Head of caudate nucleus (tissue), 42 donors: ENCODE measurements at regions not wholly inside any gene's neighbourhood (a gene's known extent, or its start where the extent isn't known, plus 50 kb on each side); places are given as distances from the start of the nearest gene placed in this dataset.

ENCODE experiments used
- DNase-seq, 42 donors: peaks; one replicate each; pipeline versions ENCODE4 v3.0.0 to v3.0.0-alpha.2; 2020 to 2021; ENCODE audit warnings: mixed read lengths in 7 of 42
- intact Hi-C: fragments of 100-400 bp; cut with DNase I; formaldehyde crosslinking; loops from one replicate; pipeline ENCODE4 v1.15.0; 2022

DNA sequence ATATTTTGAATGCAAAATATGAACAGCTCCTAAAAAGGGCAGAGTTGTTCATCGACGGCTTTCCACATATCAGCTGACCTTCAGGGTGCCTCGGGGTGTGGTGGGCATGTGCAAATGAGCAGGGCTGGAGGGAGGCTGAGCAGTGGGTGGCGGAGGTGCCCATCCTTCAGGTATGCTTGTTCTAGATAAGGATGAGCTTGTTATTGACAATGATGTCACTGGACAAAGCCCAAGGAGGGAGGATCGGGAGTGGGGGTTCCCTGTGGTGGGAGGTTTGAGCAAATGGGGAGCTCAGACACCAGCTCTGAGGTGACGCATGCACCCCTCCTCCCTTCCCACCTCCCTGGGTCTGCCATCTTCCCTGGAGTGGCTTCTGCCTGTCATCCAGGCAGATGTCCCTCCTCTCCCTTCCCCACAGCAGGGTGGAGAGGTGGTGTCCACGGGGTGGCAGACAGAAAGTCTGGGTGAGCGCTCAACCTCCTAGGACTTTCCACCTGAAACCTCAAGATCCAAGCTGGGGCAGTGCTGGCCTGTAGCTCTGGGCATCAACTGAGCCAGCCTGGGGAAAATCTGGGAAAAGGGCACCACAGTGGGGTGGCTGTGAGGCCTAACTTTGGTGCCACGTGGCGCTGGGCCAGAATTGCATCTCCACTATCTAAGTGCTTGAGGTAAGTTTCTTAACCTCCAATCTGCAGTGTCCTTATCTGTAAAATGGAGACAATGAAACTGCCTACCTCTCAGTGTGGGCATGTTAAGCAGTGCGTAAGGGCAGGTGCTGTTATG is 106.3 kb upstream of the THY1 start:
- intact Hi-C loops = no loop called here

DNA sequence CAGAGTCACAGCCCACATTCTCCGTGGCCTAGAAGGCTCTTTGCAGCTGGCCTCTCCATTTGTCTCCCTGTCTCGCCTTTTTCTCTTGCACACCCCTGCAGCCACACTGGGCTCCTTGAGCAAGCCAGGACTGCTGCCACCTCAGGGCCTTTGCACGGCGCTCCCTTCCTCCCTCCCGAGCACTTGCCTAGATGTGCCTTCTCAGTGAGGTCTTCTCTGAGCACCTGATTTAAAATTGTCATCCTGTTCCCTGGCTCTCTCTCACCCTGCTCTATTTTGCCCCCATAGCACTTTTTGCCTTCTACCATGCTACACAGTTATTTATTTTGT is 102.9 kb upstream of the THY1 start:
- no peak for DNase-seq
- intact Hi-C loops = no loop called here

More for the DNA sequence above, 106.3 kb upstream of the THY1 start:
- peak in 3 of 42 donors; percentile 5 to 31 (median 19) for DNase-seq

DNA sequence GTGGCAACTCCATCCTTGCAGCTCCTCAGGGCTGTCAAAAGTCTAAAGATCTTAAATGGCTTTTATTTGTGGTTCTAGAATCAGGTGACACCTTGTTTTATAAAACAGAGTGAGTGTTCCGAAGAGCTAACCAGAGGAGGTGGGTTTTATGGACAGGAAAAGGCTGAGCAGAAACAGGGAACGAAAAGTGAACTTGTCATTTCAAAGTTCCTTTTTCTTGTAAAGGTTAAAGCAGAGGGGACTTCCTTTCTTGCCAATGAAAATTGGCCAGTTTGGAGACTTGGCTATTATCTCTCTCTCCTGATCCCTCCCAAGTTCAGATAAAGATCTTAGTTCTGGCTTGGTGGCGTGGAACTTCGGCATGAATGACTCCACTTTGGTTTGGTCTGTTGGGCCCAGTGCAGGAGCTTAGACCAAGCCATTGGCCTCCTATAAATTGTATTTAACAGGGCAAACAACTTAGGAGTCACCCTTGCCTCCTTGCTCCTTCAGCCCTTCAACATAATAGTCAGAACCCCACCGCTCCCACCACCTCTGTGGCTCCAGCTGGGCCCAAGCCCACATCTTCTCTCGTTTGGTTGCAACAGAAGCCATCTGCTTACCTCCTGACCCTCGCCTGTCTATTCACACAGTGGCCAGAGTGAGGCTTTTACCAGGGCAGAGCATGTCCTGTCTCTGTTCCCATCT is 102.4 kb upstream of the THY1 start:
- no peak for DNase-seq
- intact Hi-C loops = no loop called here

DNA sequence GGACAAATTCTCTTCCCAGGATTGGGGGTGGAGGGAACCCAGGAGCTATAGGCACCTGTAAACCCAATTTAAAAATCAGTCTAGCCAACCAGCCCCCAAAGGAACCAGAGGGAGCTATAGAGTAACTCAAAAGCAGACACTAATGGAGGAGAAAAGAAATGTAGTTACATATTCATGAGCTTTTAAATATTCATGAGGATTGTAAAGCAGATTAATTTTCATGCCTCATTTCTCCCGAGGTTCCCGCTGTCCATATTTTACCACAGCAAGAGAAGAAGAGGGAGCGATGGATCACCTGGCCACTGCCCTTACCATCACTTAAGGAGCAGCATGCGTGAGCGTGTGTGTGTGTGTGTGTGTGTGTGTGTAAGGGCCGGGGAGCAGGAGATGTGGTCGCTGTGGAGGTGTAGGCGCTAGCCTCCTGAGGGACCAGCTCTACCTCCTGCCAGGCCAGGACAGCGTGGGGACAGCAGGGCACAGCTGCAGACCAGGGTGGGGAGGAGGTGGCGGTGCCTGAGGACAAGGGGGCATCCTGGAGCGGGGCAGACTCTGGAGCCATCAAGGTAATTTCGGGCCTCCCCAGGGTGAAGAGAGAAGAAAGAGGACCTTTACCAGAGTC is 100.7 kb upstream of the THY1 start:
- intact Hi-C loops = no loop called here
- no peak for DNase-seq

DNA sequence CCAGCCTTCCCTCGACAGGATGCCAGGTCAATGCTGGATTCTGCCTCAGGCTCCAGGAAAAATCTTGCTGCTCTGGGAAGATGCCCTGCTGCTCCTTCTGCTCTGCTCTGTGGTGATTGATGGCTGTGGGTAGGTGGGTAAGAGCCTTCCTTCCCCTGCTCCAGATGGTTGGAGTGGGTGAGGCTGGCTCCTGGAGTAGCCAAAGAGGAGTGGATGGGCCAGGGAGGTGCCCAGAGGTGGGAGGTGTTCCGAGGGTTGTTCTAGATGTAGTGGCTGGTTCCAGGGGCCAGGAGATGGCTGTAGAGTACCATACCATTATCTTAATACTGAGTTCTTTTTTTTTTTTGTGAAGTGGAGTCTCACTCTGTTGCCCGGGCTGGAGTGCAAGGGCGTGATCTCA is 99.6 kb upstream of the THY1 start:
- DNase-seq = no peak

DNA sequence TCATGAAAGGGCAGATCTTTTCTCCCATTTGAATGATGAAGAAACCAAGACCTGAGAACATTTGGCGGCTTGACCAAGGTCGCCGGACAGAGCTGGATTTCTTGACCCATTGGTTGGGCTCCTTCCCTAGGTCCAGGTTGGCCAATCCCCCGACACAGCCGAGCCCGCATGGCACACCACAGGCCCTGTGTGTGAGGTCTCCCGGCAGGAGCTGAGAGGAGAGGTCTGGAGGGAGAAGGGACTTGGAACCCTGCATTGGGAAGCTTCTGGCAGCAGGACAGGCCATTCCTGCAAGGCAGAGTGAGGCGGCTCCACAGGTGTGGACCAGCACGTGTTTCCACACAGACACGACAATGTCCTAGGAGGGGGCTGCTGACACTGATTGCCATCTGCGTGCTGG is 98.6 kb upstream of the THY1 start:
- intact Hi-C loops = no loop called here

More for the DNA sequence above, 99.6 kb upstream of the THY1 start:
- intact Hi-C loops = no loop called here

DNA sequence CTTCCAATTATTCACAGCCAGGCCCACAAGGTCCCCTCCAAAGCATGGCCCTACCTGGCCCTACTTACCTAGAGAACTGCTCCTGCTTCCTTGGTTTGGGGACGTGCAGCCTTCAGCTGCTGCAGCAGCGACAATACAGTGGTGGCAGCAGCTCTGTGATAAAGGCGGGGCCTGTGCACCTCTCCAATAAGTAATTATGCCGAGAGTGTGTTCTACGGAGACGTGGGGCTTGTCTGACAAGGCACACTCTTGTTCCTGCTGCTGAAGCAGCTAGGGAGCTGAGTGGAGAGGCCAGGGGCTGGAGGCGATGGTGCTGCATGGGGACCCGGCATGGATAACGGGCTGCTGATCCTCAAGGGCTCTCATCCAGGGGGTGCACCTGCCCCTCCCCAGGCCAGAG is 98.0 kb upstream of the THY1 start:
- peak in 31 of 42 donors; percentile 10 to 84 (median 42) for DNase-seq
- intact Hi-C loops = no loop called here

More for the DNA sequence above, 98.6 kb upstream of the THY1 start:
- no peak for DNase-seq

DNA sequence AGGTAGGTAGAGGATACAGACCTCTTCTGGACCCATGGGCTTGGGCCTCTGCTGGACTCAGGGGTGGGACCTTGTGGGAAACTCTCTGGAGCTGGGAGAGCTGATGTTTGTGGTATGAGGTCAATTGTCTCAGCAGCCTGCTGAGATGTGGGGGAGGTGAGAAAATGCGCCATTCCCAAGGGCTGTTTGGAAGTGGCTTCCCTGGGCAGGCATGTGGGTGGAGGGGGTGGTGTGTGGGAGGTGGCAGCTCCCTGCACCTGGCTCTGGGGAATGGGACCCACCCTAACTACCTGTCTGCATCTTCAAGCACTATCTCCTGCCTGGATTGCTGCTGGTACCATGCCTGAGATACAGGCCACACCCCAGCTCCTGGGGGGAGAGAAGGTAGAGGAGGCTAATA is 97.4 kb upstream of the THY1 start:
- intact Hi-C loops = no loop called here
- no peak for DNase-seq

DNA sequence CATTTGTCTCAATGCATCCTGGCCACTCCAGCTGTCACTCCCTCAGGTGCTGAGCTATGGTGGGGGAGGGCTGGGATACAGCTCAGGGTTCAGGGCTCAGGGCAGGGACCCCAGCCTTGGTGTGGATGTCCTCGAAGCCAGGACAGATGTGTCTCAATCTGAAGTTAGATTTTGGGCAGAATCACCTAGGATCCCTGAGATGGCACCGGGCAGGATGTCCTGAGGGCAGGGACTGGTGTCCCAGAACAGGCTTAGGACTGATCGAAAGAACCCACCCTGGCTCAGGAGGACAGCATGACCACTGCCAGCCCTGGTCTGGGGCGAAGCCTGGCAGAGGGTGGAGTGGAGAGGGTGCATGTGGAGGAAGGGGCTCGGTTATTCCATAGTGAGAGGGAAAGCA is 96.8 kb upstream of the THY1 start:
- no peak for DNase-seq
- intact Hi-C loops = no loop called here

DNA sequence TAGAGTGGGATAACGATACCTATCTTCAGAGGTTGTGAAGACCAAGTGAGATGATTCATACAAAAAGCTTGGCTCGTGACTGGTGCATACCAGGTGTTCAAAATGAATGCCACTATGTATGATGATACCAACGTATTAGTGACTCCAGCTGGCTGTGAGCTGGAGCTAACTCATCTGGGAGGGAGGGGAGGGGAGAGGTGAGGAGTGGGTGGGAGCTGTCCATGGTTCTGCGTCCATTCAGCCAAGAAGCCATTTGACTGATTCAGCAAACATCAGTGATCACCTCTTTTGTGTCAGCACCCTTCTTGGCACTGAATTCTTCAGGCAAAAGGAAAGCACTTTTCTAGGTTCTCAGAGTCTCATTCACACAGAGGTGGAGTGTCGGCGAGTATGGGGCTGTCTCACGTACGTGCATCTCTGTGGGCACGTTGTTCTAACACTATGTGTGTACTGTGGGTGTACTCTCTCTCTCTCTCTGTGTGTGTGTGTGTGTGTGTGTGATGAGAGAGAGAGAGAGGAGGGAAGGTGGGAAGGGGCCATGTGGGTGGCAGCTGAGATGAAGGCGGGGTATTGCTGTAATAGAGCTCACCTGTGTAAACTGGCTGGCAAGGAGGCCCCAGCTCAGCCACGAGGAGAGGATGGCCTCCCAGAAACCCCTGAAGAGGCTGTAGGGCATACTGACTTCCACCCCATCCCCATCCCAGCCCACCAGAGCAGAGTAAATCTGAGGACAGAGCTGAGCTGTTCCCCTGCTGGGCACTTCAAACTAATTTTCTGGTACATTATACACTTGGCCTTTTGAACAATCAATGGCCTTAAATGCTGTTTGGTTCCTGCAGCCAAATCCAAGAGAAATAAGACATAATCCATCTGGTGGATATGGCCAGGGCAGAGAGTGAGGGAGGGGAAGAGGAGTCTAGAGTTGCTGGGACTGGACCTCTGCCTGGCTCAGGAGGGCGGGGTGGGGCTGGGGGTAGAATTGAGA is 96.1 kb upstream of the THY1 start:
- peak in 1 of 42 donors; percentile 11 for DNase-seq

DNA sequence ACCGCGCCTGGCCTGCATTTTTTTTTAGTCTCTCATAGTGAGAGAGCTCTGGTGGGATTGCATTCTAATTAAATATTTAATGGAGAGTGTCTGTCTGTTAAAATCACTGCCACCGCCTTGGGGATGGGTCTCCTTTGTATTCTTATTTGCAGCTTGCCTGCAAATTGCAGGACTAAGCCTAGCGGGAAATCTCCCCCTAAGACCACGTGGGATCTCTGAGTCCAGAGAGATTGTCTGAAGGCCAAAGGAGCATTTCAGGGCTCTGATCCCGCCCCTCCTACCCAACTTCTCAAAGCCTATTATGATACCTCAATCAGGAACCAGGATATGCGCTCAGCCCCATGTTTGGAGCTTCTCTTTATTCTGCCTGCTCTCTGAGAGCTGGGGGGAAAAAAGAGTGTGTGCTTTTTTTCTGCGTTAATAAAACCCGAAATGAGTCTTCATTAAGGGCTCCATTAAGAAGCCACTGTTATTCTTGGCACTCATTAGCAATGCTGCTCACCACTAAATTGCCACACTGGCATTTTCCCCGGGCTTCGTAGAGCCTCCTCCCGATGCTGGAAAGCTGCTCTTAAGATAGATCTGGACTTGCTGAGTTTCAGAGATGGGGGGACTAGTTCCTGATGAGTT is 92.9 kb upstream of the THY1 start:
- intact Hi-C loops = no loop called here
- DNase-seq = peak in 2 of 42 donors; percentile 21 to 44

More for the DNA sequence above, 96.1 kb upstream of the THY1 start:
- intact Hi-C loops = no loop called here

DNA sequence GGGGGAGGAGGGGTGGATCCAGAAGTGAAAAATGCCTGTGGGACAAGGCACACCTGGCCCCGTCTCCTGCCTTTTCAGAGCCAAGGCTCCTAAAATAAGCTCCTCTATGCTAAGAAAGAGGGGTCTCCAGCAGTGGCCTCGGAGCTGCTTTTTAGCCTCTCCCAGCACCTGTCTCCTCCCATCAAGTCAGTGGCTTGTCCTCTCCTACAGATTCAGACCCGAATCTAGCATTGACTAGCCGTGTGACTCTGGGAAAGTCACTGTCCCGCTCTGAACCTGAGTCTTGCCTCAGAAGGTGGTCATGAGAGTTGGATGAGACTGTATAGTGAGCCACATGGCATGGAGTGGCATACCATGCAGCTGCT is 90.8 kb upstream of the THY1 start:
- intact Hi-C loops = no loop called here
- no peak for DNase-seq

DNA sequence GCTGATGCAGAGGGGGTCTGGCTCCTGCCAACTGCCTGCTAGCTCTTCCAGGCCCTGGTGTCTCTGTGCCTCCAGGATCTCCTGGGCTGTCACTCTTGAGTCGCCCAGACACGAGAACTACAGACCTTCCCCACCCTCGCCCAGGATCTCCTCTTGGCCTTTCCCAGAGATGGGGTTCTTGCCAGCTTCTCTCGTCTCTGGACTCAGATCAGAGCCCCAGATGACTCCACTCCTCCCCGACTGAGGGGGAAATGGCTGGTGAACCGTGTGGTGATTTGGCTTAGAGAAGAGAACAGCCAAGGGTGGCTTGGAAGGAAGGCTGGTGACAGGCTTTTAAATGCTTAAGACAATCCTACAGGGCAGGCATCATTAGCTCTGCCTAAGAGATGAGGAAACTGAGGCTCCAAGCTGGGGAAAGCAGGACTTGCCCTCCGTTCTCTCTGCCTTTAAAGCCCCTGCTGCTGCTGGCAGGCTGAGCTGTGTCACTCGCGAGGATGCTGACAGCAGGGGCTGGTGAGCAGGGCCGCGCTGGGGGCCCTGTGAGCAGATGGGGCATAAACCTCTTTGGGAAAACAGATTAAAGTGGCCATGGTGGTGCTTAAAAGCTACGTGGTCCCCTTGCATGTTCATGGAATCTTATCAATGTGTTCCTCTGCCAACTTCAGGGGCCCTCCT is 90.3 kb upstream of the THY1 start:
- intact Hi-C loops = no loop called here
- DNase-seq = no peak

DNA sequence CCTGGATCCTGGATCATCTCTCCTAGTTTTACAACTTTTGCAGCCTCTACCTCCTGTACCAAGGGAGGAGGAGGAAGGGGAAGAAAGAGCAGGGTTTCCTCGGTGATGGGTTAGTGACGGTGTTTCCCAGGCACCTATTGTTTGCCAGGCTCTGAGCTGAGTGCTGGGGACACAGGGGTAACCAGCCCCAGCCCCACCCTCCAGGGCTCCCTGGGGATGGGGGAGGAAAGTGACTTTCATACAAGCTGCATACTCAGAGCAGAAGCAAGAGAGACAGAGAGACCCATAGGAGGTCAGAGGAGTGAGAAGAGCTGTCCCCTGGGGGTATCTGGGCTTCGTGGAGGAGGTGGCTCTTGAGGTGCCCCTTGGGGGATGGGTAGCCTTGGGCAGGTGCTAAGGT is 89.4 kb upstream of the THY1 start:
- DNase-seq = no peak
- intact Hi-C loops = no loop called here

DNA sequence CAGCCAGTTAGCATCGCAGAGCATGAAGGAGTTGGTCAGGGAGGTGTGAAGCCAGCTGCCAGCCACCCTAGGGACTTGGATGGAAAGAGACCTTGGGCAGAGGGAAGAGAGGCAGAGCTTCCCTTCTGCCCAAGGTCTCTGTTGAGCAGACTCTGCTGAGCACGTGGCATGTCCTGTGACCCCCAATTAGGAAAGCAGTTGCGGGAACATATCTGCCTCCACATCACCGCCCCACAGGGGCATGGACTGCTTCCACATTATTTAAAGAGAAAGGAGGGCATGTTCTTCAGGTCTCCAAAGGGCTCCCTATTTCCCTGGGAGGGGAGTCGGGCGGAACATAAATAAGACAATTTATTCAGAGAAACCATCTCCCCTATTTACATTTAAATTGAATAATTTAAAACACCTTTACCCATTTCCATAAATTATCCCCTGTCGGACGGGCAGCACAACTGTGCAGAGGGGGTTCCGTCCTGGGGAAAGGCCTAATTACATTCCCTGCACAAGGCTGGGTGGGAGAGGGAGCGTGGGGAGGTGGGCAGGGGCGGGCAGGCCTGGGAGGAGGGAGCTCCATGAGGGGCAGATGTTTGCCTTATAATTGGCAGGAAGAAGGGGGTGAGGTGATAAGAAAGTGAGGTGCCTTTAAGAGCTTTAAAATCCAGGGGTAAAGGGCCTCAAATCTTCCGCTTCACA is 88.8 kb upstream of the THY1 start:
- intact Hi-C loops = no loop called here
- no peak for DNase-seq

DNA sequence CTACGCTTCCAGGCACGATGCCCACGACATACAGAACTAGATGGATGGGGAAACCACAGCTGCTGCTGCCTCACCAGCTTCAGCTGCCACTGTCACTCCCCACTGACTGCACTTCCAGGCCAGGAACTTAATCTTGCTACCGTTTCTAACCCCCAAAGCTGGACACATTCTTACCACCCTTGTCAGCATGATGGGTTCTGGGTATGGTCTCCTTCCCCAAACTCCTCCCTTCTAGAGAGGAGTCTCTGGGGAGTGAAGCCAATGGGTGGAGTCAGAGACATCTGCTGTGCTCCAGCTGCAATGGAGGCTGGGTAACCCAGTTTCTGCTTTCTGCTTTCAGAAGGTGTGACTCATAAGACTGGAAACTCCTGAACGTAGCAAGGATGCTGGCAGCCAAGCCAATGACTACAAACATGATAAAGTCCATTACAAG is 87.0 kb upstream of the THY1 start:
- peak in 9 of 42 donors; percentile 17 to 48 (median 29) for DNase-seq
- intact Hi-C loops = no loop called here

DNA sequence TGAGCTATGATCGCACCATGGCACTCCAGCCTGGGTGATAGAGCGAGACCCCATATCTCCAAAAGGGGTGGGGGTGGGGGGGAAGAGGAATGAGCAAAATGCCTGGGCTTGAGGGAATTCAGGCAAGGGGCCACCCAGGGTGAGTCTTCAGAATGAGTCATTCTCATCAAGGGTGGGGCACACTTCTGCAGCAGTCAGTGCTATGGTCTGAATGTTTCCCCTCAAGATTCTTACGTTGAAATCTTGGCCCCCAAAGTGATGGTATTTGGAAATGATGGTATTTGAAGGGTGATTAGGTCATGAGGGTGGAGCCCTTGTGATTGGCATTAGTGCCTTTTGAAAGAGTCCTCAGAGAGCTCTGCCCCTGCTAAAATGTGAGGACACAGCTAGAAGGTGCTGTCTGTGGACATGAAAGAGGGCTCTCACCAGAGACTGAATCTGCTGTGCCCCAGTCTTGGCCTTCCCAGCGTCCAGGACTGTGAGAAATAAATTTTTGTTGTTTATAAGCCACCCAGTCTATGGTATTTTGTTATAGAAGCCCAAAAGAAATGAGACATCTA is 86.4 kb upstream of the THY1 start:
- no peak for DNase-seq
- intact Hi-C loops = no loop called here
